ENCODE measurements at regions not wholly inside any gene's neighbourhood (a gene's known extent, or its start where the extent isn't known, plus 50 kb on each side); places are given as distances from the start of the nearest gene placed in this dataset.
A peak's percentile ranks its signal among the peaks of the same experiment; 100 is the strongest.

- H4K20me1 ChIP-seq (ENCODE audit: insufficient read depth, low read length) = no peaks in the 10 kb centered on the region
- no peak for FAIRE-seq
These were observed 128.2 kb downstream of the CPEB2 start for GRCh38 chr4:15130441-15130840.

GRCh38 chr4:15131551-15131950, 129.3 kb downstream of the CPEB2 start:
- no peak for FAIRE-seq
- Histone ChIP-seq H2AFZ (ENCODE audit: low read depth, low read length) (no peak overlapping the region), H3K79me2 (ENCODE audit: insufficient read depth, low read length) (no peaks in the 10 kb centered on the region), H3K36me3 (ENCODE audit: insufficient read depth, low read length) (no peaks in the 10 kb centered on the region), H3K27ac (ENCODE audit: low read depth, low read length) (no peak overlapping the region), H4K20me1 (ENCODE audit: insufficient read depth, low read length) (no peaks in the 10 kb centered on the region), H3K4me3 (ENCODE audit: insufficient read depth, low read depth, low read length) (no peak overlapping the region), H3K9me3 (ENCODE audit: insufficient read depth, low read depth, low read length) (no peaks in the 10 kb centered on the region), H3K4me1 (ENCODE audit: insufficient read depth, low read length) (no peaks in the 10 kb centered on the region), H3K4me2 (ENCODE audit: low read length) (no peak overlapping the region), H3K9ac (ENCODE audit: low read length) (no peak overlapping the region), H3K27me3 (ENCODE audit: insufficient read depth, low read length) (peaks cover 3% of the 10 kb centered on the region)
- no peak for TF ChIP-seq EZH2 (IDR thresholded peaks at IDR 0.05; ENCODE audit: insufficient read depth, low read length)
- TF ChIP-seq CTCF (IDR thresholded peaks at IDR 0.05; ENCODE audit: insufficient read depth, low read depth, low read length) = no peak
- peaks cover 6% of the 10 kb centered on the region for H3K4me1 Mint-ChIP-seq (ENCODE audit: low read depth, unreplicated experiment)
- DNase-seq (ENCODE audit: low read depth) = no peak
- H3K9me3 Mint-ChIP-seq (ENCODE audit: unreplicated experiment) = peaks cover 16% of the 10 kb centered on the region
- no peaks in the 10 kb centered on the region for H3K36me3 Mint-ChIP-seq (ENCODE audit: low read depth, unreplicated experiment)
- H3K27me3 Mint-ChIP-seq (ENCODE audit: low read depth, unreplicated experiment) = no peaks in the 10 kb centered on the region
- H3K4me3 Mint-ChIP-seq (ENCODE audit: unreplicated experiment) = no peak overlapping the region
- H3K27ac Mint-ChIP-seq (ENCODE audit: unreplicated experiment) = no peak overlapping the region

More at GRCh38 chr4:15130441-15130840, 128.2 kb downstream of the CPEB2 start:
- Histone ChIP-seq H3K4me1 (ENCODE audit: insufficient read depth, low read length) (no peaks in the 10 kb centered on the region), H3K9me3 (ENCODE audit: insufficient read depth, low read depth, low read length) (no peaks in the 10 kb centered on the region), H3K79me2 (ENCODE audit: insufficient read depth, low read length) (no peaks in the 10 kb centered on the region), H3K4me3 (ENCODE audit: insufficient read depth, low read depth, low read length) (no peak overlapping the region), H3K9ac (ENCODE audit: low read length) (no peak overlapping the region), H2AFZ (ENCODE audit: low read depth, low read length) (no peak overlapping the region), H3K27ac (ENCODE audit: low read depth, low read length) (no peak overlapping the region), H3K36me3 (ENCODE audit: insufficient read depth, low read length) (no peaks in the 10 kb centered on the region), H3K4me2 (ENCODE audit: low read length) (no peak overlapping the region), H3K27me3 (ENCODE audit: insufficient read depth, low read length) (peaks cover 3% of the 10 kb centered on the region)
- TF ChIP-seq CTCF (IDR thresholded peaks at IDR 0.05; ENCODE audit: insufficient read depth, low read depth, low read length) (no peak), EZH2 (IDR thresholded peaks at IDR 0.05; ENCODE audit: insufficient read depth, low read length) (no peak)
- H3K9me3 Mint-ChIP-seq (ENCODE audit: unreplicated experiment) = peaks cover 11% of the 10 kb centered on the region
- H3K27me3 Mint-ChIP-seq (ENCODE audit: low read depth, unreplicated experiment) = no peaks in the 10 kb centered on the region
- no peaks in the 10 kb centered on the region for H3K36me3 Mint-ChIP-seq (ENCODE audit: low read depth, unreplicated experiment)
- H3K27ac Mint-ChIP-seq (ENCODE audit: unreplicated experiment) = no peak overlapping the region
- peaks cover 6% of the 10 kb centered on the region for H3K4me1 Mint-ChIP-seq (ENCODE audit: low read depth, unreplicated experiment)
- H3K4me3 Mint-ChIP-seq (ENCODE audit: unreplicated experiment) = no peak overlapping the region
- no peak for DNase-seq (ENCODE audit: low read depth)

GRCh38 chr4:15132739-15133138, 130.5 kb downstream of the CPEB2 start:
- Mint-ChIP-seq H3K9me3 (ENCODE audit: unreplicated experiment) (peaks cover 24% of the 10 kb centered on the region), H3K27me3 (ENCODE audit: low read depth, unreplicated experiment) (no peaks in the 10 kb centered on the region), H3K27ac (ENCODE audit: unreplicated experiment) (no peak overlapping the region), H3K4me1 (ENCODE audit: low read depth, unreplicated experiment) (peaks cover 6% of the 10 kb centered on the region), H3K36me3 (ENCODE audit: low read depth, unreplicated experiment) (no peaks in the 10 kb centered on the region), H3K4me3 (ENCODE audit: unreplicated experiment) (no peak overlapping the region)
- DNase-seq (ENCODE audit: low read depth) (no peak), FAIRE-seq (no peak)
- H3K36me3 ChIP-seq (ENCODE audit: insufficient read depth, low read length) = no peaks in the 10 kb centered on the region
- peak overlapping the region; percentile 28 for H2AFZ ChIP-seq (ENCODE audit: low read depth, low read length)
- H3K4me2 ChIP-seq (ENCODE audit: low read length) = no peak overlapping the region
- no peaks in the 10 kb centered on the region for H3K9me3 ChIP-seq (ENCODE audit: insufficient read depth, low read depth, low read length)
- no peaks in the 10 kb centered on the region for H3K79me2 ChIP-seq (ENCODE audit: insufficient read depth, low read length)
- H3K4me1 ChIP-seq (ENCODE audit: insufficient read depth, low read length) = no peaks in the 10 kb centered on the region
- no peaks in the 10 kb centered on the region for H4K20me1 ChIP-seq (ENCODE audit: insufficient read depth, low read length)
- H3K9ac ChIP-seq (ENCODE audit: low read length) = no peak overlapping the region
- no peak overlapping the region for H3K4me3 ChIP-seq (ENCODE audit: insufficient read depth, low read depth, low read length)
- no peak for TF ChIP-seq CTCF (IDR thresholded peaks at IDR 0.05; ENCODE audit: insufficient read depth, low read depth, low read length)
- TF ChIP-seq EZH2 (IDR thresholded peaks at IDR 0.05; ENCODE audit: insufficient read depth, low read length) = no peak
- H3K27ac ChIP-seq (ENCODE audit: low read depth, low read length) = no peak overlapping the region
- peaks cover 3% of the 10 kb centered on the region for H3K27me3 ChIP-seq (ENCODE audit: insufficient read depth, low read length)

Measured in astrocyte (in vitro differentiated cells and primary cell).